K562 (cell line): ENCODE measurements at regions not wholly inside any gene's neighbourhood (a gene's known extent, or its start where the extent isn't known, plus 50 kb on each side); places are given as distances from the start of the nearest gene placed in this dataset.

ENCODE experiments used
- CCNT2 ChIP-seq: IDR thresholded peaks from 2 replicates; pipeline ENCODE4 v1.6.1; 2011; ENCODE audit warnings: borderline replicate concordance, low read depth, mild to moderate bottlenecking, moderate library complexity, mixed read lengths, low read length; ENCODE audit not compliant: insufficient read length; ENCODE audit errors: extremely low read depth
- DNMT1 ChIP-seq: fragments of 450-650 bp; IDR thresholded peaks from 2 replicates; pipeline ENCODE4 v1.6.1; 2016; ENCODE audit warnings: antibody characterized with exemption, mild to moderate bottlenecking
- JUND ChIP-seq, 2 experiments: IDR thresholded peaks; 2 replicates in 1 of 2; 3 replicates in 1 of 2; pipeline ENCODE4 v1.6.1; 2011; ENCODE audit warnings: borderline replicate concordance in 2 of 2, low read depth in 2 of 2, low read length in 2 of 2, improper control_type of control experiment in 1 of 2, missing biosample characterization in 1 of 2, missing genetic modification characterization in 1 of 2, missing genetic modification reagents in 1 of 2
- ZSCAN29 ChIP-seq: fragments of 450-650 bp; IDR thresholded peaks from 2 replicates; pipeline ENCODE4 v1.6.1; 2017
- TF ChIP-seq, protein P1 (sequence below): sonication (generic); formaldehyde crosslinking; IDR thresholded peaks from 2 replicates; pipeline ENCODE4 v1.8.0; 2022; ENCODE audit warnings: mild to moderate bottlenecking, missing genetic modification reagents
- TF ChIP-seq, protein P2 (sequence below), 2 experiments: fragments of 450-650 bp in 1 of 2; sonication (generic) in 1 of 2; formaldehyde crosslinking in 1 of 2; IDR thresholded peaks; 2 replicates each; pipeline versions ENCODE4 v1.7.1 to v1.9.0; 2016 to 2022; ENCODE audit warnings: inconsistent platforms in 1 of 2, mild to moderate bottlenecking in 1 of 2, missing genetic modification reagents in 1 of 2
- TF ChIP-seq, protein P3 (sequence below): fragments of 250-450 bp; sonication (Bioruptor Pico); IDR thresholded peaks from 2 replicates; pipeline ENCODE4 v1.4.0; 2020; ENCODE audit warnings: mild to moderate bottlenecking

DNA sequence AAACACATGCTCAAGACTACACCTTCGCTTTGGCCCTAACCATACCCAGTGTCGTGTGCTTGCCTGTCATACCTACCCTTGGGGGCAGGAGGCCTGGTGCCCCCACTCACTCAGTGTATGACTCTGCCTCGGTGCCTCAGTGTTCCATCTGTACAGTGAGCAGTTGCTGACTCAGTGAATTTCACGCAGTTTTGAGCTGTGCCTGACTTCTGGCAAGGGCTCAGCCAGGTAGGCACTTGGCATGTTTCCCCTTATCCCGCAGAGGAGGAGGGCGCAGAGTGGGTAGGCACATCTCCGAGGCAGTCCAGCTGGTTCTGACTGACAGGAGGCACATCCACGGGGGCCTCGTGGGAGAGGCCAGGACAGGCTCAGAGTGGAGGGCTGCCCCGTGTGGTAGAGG lies 148.9 kb upstream of the CIBAR2 start:
- TF ChIP-seq, protein P1, sequence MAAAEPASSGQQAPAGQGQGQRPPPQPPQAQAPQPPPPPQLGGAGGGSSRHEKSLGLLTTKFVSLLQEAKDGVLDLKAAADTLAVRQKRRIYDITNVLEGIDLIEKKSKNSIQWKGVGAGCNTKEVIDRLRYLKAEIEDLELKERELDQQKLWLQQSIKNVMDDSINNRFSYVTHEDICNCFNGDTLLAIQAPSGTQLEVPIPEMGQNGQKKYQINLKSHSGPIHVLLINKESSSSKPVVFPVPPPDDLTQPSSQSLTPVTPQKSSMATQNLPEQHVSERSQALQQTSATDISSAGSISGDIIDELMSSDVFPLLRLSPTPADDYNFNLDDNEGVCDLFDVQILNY (CRISPR knock-in tag): no peak
- TF ChIP-seq, protein P2, sequence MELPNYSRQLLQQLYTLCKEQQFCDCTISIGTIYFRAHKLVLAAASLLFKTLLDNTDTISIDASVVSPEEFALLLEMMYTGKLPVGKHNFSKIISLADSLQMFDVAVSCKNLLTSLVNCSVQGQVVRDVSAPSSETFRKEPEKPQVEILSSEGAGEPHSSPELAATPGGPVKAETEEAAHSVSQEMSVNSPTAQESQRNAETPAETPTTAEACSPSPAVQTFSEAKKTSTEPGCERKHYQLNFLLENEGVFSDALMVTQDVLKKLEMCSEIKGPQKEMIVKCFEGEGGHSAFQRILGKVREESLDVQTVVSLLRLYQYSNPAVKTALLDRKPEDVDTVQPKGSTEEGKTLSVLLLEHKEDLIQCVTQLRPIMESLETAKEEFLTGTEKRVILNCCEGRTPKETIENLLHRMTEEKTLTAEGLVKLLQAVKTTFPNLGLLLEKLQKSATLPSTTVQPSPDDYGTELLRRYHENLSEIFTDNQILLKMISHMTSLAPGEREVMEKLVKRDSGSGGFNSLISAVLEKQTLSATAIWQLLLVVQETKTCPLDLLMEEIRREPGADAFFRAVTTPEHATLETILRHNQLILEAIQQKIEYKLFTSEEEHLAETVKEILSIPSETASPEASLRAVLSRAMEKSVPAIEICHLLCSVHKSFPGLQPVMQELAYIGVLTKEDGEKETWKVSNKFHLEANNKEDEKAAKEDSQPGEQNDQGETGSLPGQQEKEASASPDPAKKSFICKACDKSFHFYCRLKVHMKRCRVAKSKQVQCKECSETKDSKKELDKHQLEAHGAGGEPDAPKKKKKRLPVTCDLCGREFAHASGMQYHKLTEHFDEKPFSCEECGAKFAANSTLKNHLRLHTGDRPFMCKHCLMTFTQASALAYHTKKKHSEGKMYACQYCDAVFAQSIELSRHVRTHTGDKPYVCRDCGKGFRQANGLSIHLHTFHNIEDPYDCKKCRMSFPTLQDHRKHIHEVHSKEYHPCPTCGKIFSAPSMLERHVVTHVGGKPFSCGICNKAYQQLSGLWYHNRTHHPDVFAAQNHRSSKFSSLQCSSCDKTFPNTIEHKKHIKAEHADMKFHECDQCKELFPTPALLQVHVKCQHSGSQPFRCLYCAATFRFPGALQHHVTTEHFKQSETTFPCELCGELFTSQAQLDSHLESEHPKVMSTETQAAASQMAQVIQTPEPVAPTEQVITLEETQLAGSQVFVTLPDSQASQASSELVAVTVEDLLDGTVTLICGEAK (IDR thresholded peaks at IDR 0.05): no peak
- TF ChIP-seq, protein P2 (CRISPR knock-in tag; IDR thresholded peaks at IDR 0.05): no peak
- TF ChIP-seq, protein P3, sequence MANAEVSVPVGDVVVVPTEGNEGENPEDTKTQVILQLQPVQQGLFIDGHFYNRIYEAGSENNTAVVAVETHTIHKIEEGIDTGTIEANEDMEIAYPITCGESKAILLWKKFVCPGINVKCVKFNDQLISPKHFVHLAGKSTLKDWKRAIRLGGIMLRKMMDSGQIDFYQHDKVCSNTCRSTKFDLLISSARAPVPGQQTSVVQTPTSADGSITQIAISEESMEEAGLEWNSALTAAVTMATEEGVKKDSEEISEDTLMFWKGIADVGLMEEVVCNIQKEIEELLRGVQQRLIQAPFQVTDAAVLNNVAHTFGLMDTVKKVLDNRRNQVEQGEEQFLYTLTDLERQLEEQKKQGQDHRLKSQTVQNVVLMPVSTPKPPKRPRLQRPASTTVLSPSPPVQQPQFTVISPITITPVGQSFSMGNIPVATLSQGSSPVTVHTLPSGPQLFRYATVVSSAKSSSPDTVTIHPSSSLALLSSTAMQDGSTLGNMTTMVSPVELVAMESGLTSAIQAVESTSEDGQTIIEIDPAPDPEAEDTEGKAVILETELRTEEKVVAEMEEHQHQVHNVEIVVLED: no peak
- TF ChIP-seq ZSCAN29 (no peak), JUND (IDR thresholded peaks at IDR 0.05; ENCODE audit: borderline replicate concordance, low read depth, low read length) (no peak), JUND (tag; IDR thresholded peaks at IDR 0.05; ENCODE audit: borderline replicate concordance, low read depth, low read length) (no peak), DNMT1 (no peak), CCNT2 (no peak)
